ENCODE measurements at regions not wholly inside any gene's neighbourhood (a gene's known extent, or its start where the extent isn't known, plus 50 kb on each side); places are given as distances from the start of the nearest gene placed in this dataset.

DNA sequence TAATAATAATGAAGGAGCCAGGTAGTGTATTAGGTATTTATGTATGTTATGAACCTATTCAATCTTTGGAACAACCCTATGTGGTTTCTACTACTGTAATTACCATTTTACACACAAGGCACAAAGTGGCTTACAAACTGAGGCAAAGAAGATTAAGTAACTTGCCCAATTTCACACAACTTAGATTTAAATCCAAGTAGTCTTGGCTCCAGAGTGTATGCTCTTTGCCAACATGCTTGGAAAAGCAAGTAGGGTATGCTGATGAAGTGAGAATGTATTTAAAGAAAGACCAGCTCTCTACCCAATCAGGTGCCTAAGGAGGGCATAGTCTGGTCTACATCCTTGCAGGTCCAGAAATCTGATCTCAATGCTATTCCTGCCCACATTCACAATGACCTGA is 463.2 kb downstream of the METTL15 start:
- TF ChIP-seq NFIC (IDR thresholded peaks at IDR 0.05) = no peak
- TF ChIP-seq CEBPB (IDR thresholded peaks at IDR 0.05) = no peak
- TF ChIP-seq RAD21 (IDR thresholded peaks at IDR 0.05; ENCODE audit: low read depth) = no peak
- no peak for TF ChIP-seq TEAD4 (IDR thresholded peaks at IDR 0.05)
- TF ChIP-seq, protein P1, sequence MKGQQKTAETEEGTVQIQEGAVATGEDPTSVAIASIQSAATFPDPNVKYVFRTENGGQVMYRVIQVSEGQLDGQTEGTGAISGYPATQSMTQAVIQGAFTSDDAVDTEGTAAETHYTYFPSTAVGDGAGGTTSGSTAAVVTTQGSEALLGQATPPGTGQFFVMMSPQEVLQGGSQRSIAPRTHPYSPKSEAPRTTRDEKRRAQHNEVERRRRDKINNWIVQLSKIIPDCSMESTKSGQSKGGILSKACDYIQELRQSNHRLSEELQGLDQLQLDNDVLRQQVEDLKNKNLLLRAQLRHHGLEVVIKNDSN (IDR thresholded peaks at IDR 0.05) = no peak
- TF ChIP-seq YY1 (IDR thresholded peaks at IDR 0.05; ENCODE audit: low read depth) = no peak
- TF ChIP-seq EP300 (IDR thresholded peaks at IDR 0.05; ENCODE audit: borderline replicate concordance) = no peak
- no peak for TF ChIP-seq EGR1 (IDR thresholded peaks at IDR 0.05)
- TF ChIP-seq TCF12 (IDR thresholded peaks at IDR 0.05; ENCODE audit: low read depth) = no peak
- TF ChIP-seq, protein P2, sequence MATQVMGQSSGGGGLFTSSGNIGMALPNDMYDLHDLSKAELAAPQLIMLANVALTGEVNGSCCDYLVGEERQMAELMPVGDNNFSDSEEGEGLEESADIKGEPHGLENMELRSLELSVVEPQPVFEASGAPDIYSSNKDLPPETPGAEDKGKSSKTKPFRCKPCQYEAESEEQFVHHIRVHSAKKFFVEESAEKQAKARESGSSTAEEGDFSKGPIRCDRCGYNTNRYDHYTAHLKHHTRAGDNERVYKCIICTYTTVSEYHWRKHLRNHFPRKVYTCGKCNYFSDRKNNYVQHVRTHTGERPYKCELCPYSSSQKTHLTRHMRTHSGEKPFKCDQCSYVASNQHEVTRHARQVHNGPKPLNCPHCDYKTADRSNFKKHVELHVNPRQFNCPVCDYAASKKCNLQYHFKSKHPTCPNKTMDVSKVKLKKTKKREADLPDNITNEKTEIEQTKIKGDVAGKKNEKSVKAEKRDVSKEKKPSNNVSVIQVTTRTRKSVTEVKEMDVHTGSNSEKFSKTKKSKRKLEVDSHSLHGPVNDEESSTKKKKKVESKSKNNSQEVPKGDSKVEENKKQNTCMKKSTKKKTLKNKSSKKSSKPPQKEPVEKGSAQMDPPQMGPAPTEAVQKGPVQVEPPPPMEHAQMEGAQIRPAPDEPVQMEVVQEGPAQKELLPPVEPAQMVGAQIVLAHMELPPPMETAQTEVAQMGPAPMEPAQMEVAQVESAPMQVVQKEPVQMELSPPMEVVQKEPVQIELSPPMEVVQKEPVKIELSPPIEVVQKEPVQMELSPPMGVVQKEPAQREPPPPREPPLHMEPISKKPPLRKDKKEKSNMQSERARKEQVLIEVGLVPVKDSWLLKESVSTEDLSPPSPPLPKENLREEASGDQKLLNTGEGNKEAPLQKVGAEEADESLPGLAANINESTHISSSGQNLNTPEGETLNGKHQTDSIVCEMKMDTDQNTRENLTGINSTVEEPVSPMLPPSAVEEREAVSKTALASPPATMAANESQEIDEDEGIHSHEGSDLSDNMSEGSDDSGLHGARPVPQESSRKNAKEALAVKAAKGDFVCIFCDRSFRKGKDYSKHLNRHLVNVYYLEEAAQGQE (IDR thresholded peaks at IDR 0.05; ENCODE audit: low read depth) = no peak
- TF ChIP-seq FOXM1 (IDR thresholded peaks at IDR 0.05; ENCODE audit: borderline replicate concordance, low read depth) = no peak
- TF ChIP-seq TAF1 (IDR thresholded peaks at IDR 0.05; ENCODE audit: low read depth) = no peak
- TF ChIP-seq ZBTB7A (IDR thresholded peaks at IDR 0.05; ENCODE audit: low read depth) = no peak

DNA sequence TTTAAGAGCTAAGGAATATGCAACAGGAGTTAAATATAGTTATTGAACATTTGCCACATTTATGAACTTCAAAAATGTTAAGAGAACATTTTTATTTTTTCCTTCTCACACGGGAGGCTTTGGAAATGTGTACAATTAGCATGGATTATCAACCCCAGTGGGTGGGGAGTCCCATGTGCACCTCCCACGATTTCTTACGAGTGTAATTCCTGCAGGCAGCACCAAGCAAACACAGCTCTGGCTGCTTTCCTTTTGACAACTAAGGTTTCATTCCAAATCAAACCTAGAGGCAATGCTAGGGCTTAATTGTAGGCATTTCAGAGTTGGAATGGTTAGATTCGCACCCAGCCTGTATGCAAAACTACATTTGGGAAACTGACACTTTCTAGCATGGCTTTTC is 460.9 kb downstream of the METTL15 start:
- TF ChIP-seq FOXM1 (IDR thresholded peaks at IDR 0.05; ENCODE audit: borderline replicate concordance, low read depth) = no peak

DNA sequence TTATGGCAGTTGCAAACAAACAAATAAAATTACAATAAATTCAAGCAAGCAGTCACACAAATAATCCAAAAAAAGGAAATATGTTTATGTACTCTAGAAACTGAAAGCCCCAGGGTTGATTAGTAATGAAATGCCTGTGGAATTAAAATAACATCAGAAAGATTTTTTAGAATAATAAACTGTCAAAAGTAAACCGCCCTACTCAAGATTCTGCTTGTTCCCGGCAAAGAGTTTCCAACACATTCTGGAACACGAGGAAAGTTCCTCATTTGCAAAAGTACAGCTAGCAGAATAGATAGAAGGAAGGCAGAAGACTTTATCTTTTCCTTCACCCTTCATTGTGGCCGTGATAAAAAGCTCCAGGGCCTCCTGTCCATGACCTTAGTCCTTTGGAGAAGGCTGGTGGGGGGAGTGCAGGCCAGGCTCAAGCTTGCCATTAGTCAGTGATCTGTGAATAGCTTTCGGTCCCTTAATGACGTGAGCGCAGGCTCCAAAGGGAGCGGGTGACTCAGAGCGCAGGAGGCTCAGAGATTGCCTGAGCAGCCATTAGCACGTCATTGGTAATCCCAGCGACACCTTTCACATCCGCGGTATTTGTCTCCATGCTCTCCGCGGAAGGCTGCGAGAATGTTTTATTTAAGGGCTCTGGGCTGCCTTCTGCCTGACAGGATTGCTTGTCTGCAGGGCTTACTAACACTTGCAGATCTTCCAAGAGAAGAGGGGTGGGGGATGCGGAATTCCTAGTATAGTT is 458.3 kb downstream of the METTL15 start:
- no peak for TF ChIP-seq EGR1 (IDR thresholded peaks at IDR 0.05)
- TF ChIP-seq CEBPB (IDR thresholded peaks at IDR 0.05) = no peak
- TF ChIP-seq, protein P2 (IDR thresholded peaks at IDR 0.05; ENCODE audit: low read depth) = no peak
- TF ChIP-seq CREB1 (IDR thresholded peaks at IDR 0.05; ENCODE audit: low read depth) = no peak
- TF ChIP-seq ZBTB7A (IDR thresholded peaks at IDR 0.05; ENCODE audit: low read depth) = no peak

DNA sequence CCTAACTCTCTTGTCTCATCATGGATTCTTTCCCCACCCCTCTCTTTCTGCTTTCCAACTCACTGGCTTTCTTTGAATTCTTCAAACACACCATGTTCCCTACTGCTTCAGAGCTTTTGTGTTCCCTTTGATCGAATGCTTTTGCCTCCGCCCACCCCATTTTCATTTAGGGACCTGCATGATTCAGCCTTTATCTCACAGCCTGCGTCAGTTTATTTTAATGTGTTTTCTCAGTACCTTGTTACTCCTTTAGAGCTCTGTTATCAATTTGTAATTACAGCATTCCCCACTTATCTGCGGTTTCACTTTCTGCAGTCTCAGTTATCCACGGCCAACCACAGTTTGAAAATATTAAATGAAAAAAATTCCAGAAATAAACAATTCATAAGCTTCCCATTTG is 451.3 kb downstream of the METTL15 start:
- TF ChIP-seq, protein P1 (IDR thresholded peaks at IDR 0.05) = no peak
- TF ChIP-seq ZBTB7A (IDR thresholded peaks at IDR 0.05; ENCODE audit: low read depth) (no peak), TCF12 (IDR thresholded peaks at IDR 0.05; ENCODE audit: low read depth) (no peak), RAD21 (IDR thresholded peaks at IDR 0.05; ENCODE audit: low read depth) (no peak), EGR1 (IDR thresholded peaks at IDR 0.05) (no peak), EP300 (IDR thresholded peaks at IDR 0.05; ENCODE audit: borderline replicate concordance) (no peak), TAF1 (IDR thresholded peaks at IDR 0.05; ENCODE audit: low read depth) (no peak), NFIC (IDR thresholded peaks at IDR 0.05) (no peak), CEBPB (IDR thresholded peaks at IDR 0.05) (no peak), YY1 (IDR thresholded peaks at IDR 0.05; ENCODE audit: low read depth) (no peak), CREB1 (IDR thresholded peaks at IDR 0.05; ENCODE audit: low read depth) (no peak), TEAD4 (IDR thresholded peaks at IDR 0.05) (no peak)
- TF ChIP-seq, protein P3, sequence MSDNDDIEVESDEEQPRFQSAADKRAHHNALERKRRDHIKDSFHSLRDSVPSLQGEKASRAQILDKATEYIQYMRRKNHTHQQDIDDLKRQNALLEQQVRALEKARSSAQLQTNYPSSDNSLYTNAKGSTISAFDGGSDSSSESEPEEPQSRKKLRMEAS (IDR thresholded peaks at IDR 0.05) = no peak
- TF ChIP-seq, protein P2 (IDR thresholded peaks at IDR 0.05; ENCODE audit: low read depth) = no peak

DNA sequence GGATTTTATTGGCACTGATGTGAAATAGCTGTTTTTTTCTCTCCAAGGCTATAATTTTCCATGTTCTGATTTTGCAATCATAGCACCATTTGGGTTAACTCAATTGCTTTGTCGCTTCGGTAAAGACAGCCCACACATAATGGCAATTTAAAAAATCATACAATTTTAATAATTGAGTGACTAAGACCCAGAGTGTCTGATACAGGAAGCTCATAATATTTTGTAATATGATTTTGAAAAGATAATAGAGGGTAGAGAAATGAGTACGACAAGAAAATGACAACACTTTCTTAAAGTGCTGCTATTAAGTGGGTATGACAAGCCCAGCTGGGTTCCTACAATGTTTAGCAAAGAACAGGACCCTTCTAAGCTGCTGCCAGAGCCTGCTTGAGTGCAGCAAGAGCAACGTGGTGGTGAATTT is 439.1 kb downstream of the METTL15 start:
- TF ChIP-seq, protein P2 (IDR thresholded peaks at IDR 0.05; ENCODE audit: low read depth) = no peak
- no peak for TF ChIP-seq TEAD4 (IDR thresholded peaks at IDR 0.05)
- TF ChIP-seq, protein P1 (IDR thresholded peaks at IDR 0.05) = no peak
- TF ChIP-seq, protein P3 (IDR thresholded peaks at IDR 0.05) = no peak
- no peak for TF ChIP-seq ZBTB7A (IDR thresholded peaks at IDR 0.05; ENCODE audit: low read depth)
- TF ChIP-seq NFIC (IDR thresholded peaks at IDR 0.05) = no peak

All from Ishikawa (cell line).